Stomach (tissue), 4 donors: ENCODE measurements at regions not wholly inside any gene's neighbourhood (a gene's known extent, or its start where the extent isn't known, plus 50 kb on each side); places are given as distances from the start of the nearest gene placed in this dataset.

Experiments
- EP300 ChIP-seq: sonication (generic); formaldehyde crosslinking; IDR thresholded peaks from one replicate; pipeline ENCODE4 v1.6.1; 2017; ENCODE audit warnings: antibody characterized with exemption
- POLR2A ChIP-seq, 4 donors: fragments of 450-650 bp; IDR thresholded peaks; one replicate each; pipeline ENCODE4 v1.6.1; 2016; ENCODE audit warnings: antibody characterized with exemption in 4 of 4, control low read depth in 2 of 4, mild to moderate bottlenecking in 1 of 4, moderate library complexity in 1 of 4
- POLR2AphosphoS5 ChIP-seq, 3 donors: sonication (generic); formaldehyde crosslinking; IDR thresholded peaks; one replicate each; pipeline ENCODE4 v1.6.1; 2016; ENCODE audit warnings: antibody characterized with exemption in 3 of 3
- TF ChIP-seq, protein P1 (sequence below), 7 experiments: fragments of 450-650 bp in 4 of 7; fragments of 200-600 bp in 3 of 7; sonication (generic) in 3 of 7; IDR thresholded peaks; one replicate each; pipeline ENCODE4 v1.5.1; 2016 to 2019; ENCODE audit warnings: antibody characterized with exemption in 7 of 7, control low read depth in 2 of 7, mild to moderate bottlenecking in 1 of 7

DNA sequence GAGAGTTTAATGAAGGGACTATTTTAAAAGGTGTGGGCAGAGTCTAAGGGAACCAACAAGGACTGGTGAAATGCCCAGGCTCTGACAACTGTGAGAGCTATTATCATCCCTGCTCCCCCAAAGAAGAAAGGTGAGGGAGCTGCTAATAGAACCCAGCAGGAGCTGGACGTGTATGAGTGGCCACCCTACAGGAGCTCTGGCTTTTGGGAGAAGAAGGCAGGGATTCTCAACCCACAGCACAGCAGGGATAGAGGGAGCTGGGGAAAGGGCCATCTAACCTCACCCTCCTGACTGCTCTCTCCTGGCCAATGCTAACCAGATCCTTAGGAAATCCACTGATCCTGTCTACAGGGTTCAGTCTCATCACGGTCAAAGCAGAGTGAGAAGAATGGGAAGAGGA lies 57.1 kb downstream of the GRIN2B start:
- TF ChIP-seq, protein P1, sequence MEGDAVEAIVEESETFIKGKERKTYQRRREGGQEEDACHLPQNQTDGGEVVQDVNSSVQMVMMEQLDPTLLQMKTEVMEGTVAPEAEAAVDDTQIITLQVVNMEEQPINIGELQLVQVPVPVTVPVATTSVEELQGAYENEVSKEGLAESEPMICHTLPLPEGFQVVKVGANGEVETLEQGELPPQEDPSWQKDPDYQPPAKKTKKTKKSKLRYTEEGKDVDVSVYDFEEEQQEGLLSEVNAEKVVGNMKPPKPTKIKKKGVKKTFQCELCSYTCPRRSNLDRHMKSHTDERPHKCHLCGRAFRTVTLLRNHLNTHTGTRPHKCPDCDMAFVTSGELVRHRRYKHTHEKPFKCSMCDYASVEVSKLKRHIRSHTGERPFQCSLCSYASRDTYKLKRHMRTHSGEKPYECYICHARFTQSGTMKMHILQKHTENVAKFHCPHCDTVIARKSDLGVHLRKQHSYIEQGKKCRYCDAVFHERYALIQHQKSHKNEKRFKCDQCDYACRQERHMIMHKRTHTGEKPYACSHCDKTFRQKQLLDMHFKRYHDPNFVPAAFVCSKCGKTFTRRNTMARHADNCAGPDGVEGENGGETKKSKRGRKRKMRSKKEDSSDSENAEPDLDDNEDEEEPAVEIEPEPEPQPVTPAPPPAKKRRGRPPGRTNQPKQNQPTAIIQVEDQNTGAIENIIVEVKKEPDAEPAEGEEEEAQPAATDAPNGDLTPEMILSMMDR (IDR thresholded peaks at IDR 0.05): no peak
- TF ChIP-seq POLR2AphosphoS5 (IDR thresholded peaks at IDR 0.05) (no peak), POLR2A (IDR thresholded peaks at IDR 0.05) (no peak), EP300 (no peak)
